Prostate gland (tissue), 2 donors: ENCODE measurements at regions not wholly inside any gene's neighbourhood (a gene's known extent, or its start where the extent isn't known, plus 50 kb on each side); places are given as distances from the start of the nearest gene placed in this dataset.

ENCODE experiments used
- CTCF ChIP-seq, 4 experiments: fragments of 200-600 bp in 2 of 4; fragments of 450-650 bp in 2 of 4; sonication (generic) in 2 of 4; IDR thresholded peaks; 1 replicate in 3 of 4; 2 replicates in 1 of 4; pipeline ENCODE4 v1.5.1; 2016 to 2019; ENCODE audit warnings: antibody characterized with exemption in 4 of 4, mild to moderate bottlenecking in 2 of 4, moderate library complexity in 2 of 4
- POLR2A ChIP-seq: fragments of 450-650 bp; IDR thresholded peaks from one replicate; pipeline ENCODE4 v1.6.1; 2016; ENCODE audit warnings: antibody characterized with exemption, mild to moderate bottlenecking
- POLR2AphosphoS5 ChIP-seq: sonication (generic); formaldehyde crosslinking; IDR thresholded peaks from one replicate; pipeline ENCODE4 v1.6.1; 2017; ENCODE audit warnings: antibody characterized with exemption

GRCh38 chr20:58100731-58101356 is 127.6 kb downstream of the ANKRD60 start:
- TF ChIP-seq POLR2AphosphoS5 (no peak), POLR2A (no peak), CTCF (IDR thresholded peaks at IDR 0.05) (no peak)
